BLaER1 treated with 17β-estradiol and CSF1 and Interleukin-3, amounts not matched to agents 10 nM and 100 nM (cell line): ENCODE measurements at regions not wholly inside any gene's neighbourhood (a gene's known extent, or its start where the extent isn't known, plus 50 kb on each side); places are given as distances from the start of the nearest gene placed in this dataset.
"Not testable (repeated sequence)": the region's sequence is repeated elsewhere in the genome, so short reads cannot be mapped to it uniquely, and the experiment has no call there.

Experiments
- H3K27ac ChIP-seq, 11 experiments: shearing (Covaris generic); formaldehyde crosslinking; 2 replicates each; pipeline ENCODE4 v1.8.1; 2022
- H3K27me3 ChIP-seq, 11 experiments: shearing (Covaris generic); formaldehyde crosslinking; 2 replicates each; pipeline ENCODE4 v1.8.1; 2022
- H3K36me3 ChIP-seq, 11 experiments: shearing (Covaris generic); formaldehyde crosslinking; 2 replicates each; pipeline ENCODE4 v1.8.1; 2022
- H3K4me1 ChIP-seq, 10 experiments: shearing (Covaris generic); formaldehyde crosslinking; 2 replicates each; pipeline ENCODE4 v1.8.1; 2022
- H3K4me2 ChIP-seq, 11 experiments: shearing (Covaris generic); formaldehyde crosslinking; 2 replicates each; pipeline ENCODE4 v1.8.1; 2022
- H3K4me3 ChIP-seq, 10 experiments: shearing (Covaris generic); formaldehyde crosslinking; 2 replicates each; pipeline ENCODE4 v1.8.1; 2022
- H3K9ac ChIP-seq, 11 experiments: shearing (Covaris generic); formaldehyde crosslinking; 2 replicates each; pipeline ENCODE4 v1.8.1; 2022
- H3K9me3 ChIP-seq, 11 experiments: shearing (Covaris generic); formaldehyde crosslinking; replicated peaks in 1 of 11; 2 replicates each; pipeline ENCODE4 v1.8.1; 2022
- H4K20me1 ChIP-seq, 11 experiments: shearing (Covaris generic); formaldehyde crosslinking; 2 replicates each; pipeline ENCODE4 v1.8.1; 2022
- Cebpa-rat ChIP-seq, 11 experiments: shearing (Covaris generic); IDR thresholded peaks; 2 replicates each; pipeline ENCODE4 v1.8.1; 2022

GRCh38 chr11:83364500-83365045 is 78.4 kb upstream of the CCDC90B start:
- H3K27ac ChIP-seq, result no peak overlapping the region
- no peaks in the 10 kb centered on the region for H3K4me1 ChIP-seq
- peaks cover 20 to 34% (median 25%) of the 10 kb centered on the region in 11 experiments for H3K9me3 ChIP-seq
- H3K9ac ChIP-seq, result no peak overlapping the region
- no peak for TF ChIP-seq Cebpa-rat (IDR thresholded peaks at IDR 0.05)
- H3K4me2 ChIP-seq, result no peak overlapping the region
- H3K36me3 ChIP-seq, result no peaks in the 10 kb centered on the region
- H3K4me3 ChIP-seq, result no peak overlapping the region
- no peaks in the 10 kb centered on the region for H4K20me1 ChIP-seq
- H3K27me3 ChIP-seq, result no peaks in the 10 kb centered on the region

GRCh38 chr11:83363312-83363711 is 77.1 kb upstream of the CCDC90B start:
- Histone ChIP-seq H3K27me3 (no peaks in the 10 kb centered on the region), H3K4me1 (no peaks in the 10 kb centered on the region), H3K4me3 (no peak overlapping the region), H3K9ac (no peak overlapping the region), H3K27ac (no peak overlapping the region), H3K9me3 (peaks cover 14 to 23% (median 16%) of the 10 kb centered on the region in 11 experiments), H3K4me2 (no peak overlapping the region), H3K36me3 (no peaks in the 10 kb centered on the region), H4K20me1 (no peaks in the 10 kb centered on the region)
- TF ChIP-seq Cebpa-rat (IDR thresholded peaks at IDR 0.05), result no peak

GRCh38 chr11:83361831-83362230 is 75.7 kb upstream of the CCDC90B start:
- no peaks in the 10 kb centered on the region for H4K20me1 ChIP-seq
- peaks cover under 1 to 16% (median 8%) of the 10 kb centered on the region in 11 experiments; a peak in 14 of 22 replicates for H3K9me3 ChIP-seq
- H3K4me1 ChIP-seq, result no peaks in the 10 kb centered on the region
- H3K9ac ChIP-seq, result no peak overlapping the region
- no peak for TF ChIP-seq Cebpa-rat (IDR thresholded peaks at IDR 0.05)
- no peaks in the 10 kb centered on the region for H3K36me3 ChIP-seq
- H3K27ac ChIP-seq, result no peak overlapping the region
- H3K4me2 ChIP-seq, result no peak overlapping the region
- H3K4me3 ChIP-seq, result no peak overlapping the region
- no peaks in the 10 kb centered on the region for H3K27me3 ChIP-seq

GRCh38 chr11:83355391-83355790 is 69.2 kb upstream of the CCDC90B start:
- TF ChIP-seq Cebpa-rat (IDR thresholded peaks at IDR 0.05), result no peak
- Histone ChIP-seq H4K20me1 (no peaks in the 10 kb centered on the region), H3K27ac (no peak overlapping the region)

GRCh38 chr11:83350187-83350586 is 64.0 kb upstream of the CCDC90B start:
- no peak for TF ChIP-seq Cebpa-rat (IDR thresholded peaks at IDR 0.05)
- H3K4me3 ChIP-seq, result no peak overlapping the region

More at GRCh38 chr11:83355391-83355790, 69.2 kb upstream of the CCDC90B start:
- no peak overlapping the region for H3K4me2 ChIP-seq
- no peaks in the 10 kb centered on the region for H3K4me1 ChIP-seq
- H3K9ac ChIP-seq, result no peak overlapping the region
- no peaks in the 10 kb centered on the region for H3K27me3 ChIP-seq
- no peak overlapping the region for H3K4me3 ChIP-seq
- no peaks in the 10 kb centered on the region for H3K36me3 ChIP-seq
- peaks cover 0 to 12% (median 7%) of the 10 kb centered on the region in 11 experiments; a peak in 8 of 22 replicates for H3K9me3 ChIP-seq

GRCh38 chr11:83349296-83349695 is 63.1 kb upstream of the CCDC90B start:
- TF ChIP-seq Cebpa-rat (IDR thresholded peaks at IDR 0.05), result no peak
- H3K4me3 ChIP-seq, result no peak overlapping the region
- H4K20me1 ChIP-seq, result no peaks in the 10 kb centered on the region
- H3K36me3 ChIP-seq, result no peaks in the 10 kb centered on the region
- H3K27ac ChIP-seq, result no peak overlapping the region
- no peaks in the 10 kb centered on the region for H3K9me3 ChIP-seq
- no peaks in the 10 kb centered on the region for H3K27me3 ChIP-seq
- peak overlapping the region in 4 of 11 experiments; percentile 7 to 24 (median 11); a peak in 3 of 22 replicates for H3K4me2 ChIP-seq
- H3K4me1 ChIP-seq, result peaks cover 0 to 9% (median 0%) of the 10 kb centered on the region in 10 experiments; a peak in 4 of 20 replicates
- H3K9ac ChIP-seq, result no peak overlapping the region

More at GRCh38 chr11:83350187-83350586, 64.0 kb upstream of the CCDC90B start:
- H3K4me1 ChIP-seq, result peaks cover 0 to 9% (median 0%) of the 10 kb centered on the region in 10 experiments; a peak in 4 of 20 replicates
- H3K9ac ChIP-seq, result no peak overlapping the region
- H3K27ac ChIP-seq, result no peak overlapping the region
- H3K27me3 ChIP-seq, result no peaks in the 10 kb centered on the region
- no peaks in the 10 kb centered on the region for H3K36me3 ChIP-seq
- no peaks in the 10 kb centered on the region for H3K9me3 ChIP-seq
- no peak overlapping the region for H3K4me2 ChIP-seq
- no peaks in the 10 kb centered on the region for H4K20me1 ChIP-seq

GRCh38 chr11:83346706-83347105 is 60.5 kb upstream of the CCDC90B start:
- not testable (repeated sequence) for H3K9me3 ChIP-seq, H3K27ac ChIP-seq, H3K4me1 ChIP-seq, H3K36me3 ChIP-seq, H3K27me3 ChIP-seq, H4K20me1 ChIP-seq, H3K4me3 ChIP-seq, H3K9ac ChIP-seq, H3K4me2 ChIP-seq

GRCh38 chr11:83344521-83344920 is 58.4 kb upstream of the CCDC90B start:
- H3K36me3 ChIP-seq, H3K9ac ChIP-seq, H3K9me3 ChIP-seq, H4K20me1 ChIP-seq, H3K27me3 ChIP-seq, H3K4me3 ChIP-seq, H3K4me2 ChIP-seq, H3K27ac ChIP-seq, H3K4me1 ChIP-seq: not testable (repeated sequence)

- Histone ChIP-seq H3K9ac (no peak overlapping the region), H3K4me1 (no peaks in the 10 kb centered on the region), H3K4me2 (no peak overlapping the region), H3K27ac (no peak overlapping the region), H4K20me1 (no peaks in the 10 kb centered on the region), H3K4me3 (no peak overlapping the region), H3K27me3 (no peaks in the 10 kb centered on the region), H3K36me3 (no peaks in the 10 kb centered on the region), H3K9me3 (no peaks in the 10 kb centered on the region)
- TF ChIP-seq Cebpa-rat (IDR thresholded peaks at IDR 0.05), result no peak
Observed at GRCh38 chr11:83336993-83337392, 50.8 kb upstream of the CCDC90B start.
